Bronchial epithelial cell (primary cell): ENCODE measurements at regions not wholly inside any gene's neighbourhood (a gene's known extent, or its start where the extent isn't known, plus 50 kb on each side); places are given as distances from the start of the nearest gene placed in this dataset.
A peak's percentile ranks its signal among the peaks of the same experiment; 100 is the strongest.

Source experiments
- DNase-seq: peaks from one replicate; pipeline ENCODE4 v3.0.0-alpha.2; 2010; ENCODE audit warnings: low read depth
- FAIRE-seq: peaks from 2 replicates; lab custom pipeline; 2011; peaks lifted over from hg19 to GRCh38; lab: Jason Lieb, UNC
- H3K27me3 ChIP-seq: 2 replicates; pipeline ENCODE4 v1.5.1; 2011; ENCODE audit warnings: low read length; ENCODE audit not compliant: control insufficient read depth, insufficient read depth
- H3K36me3 ChIP-seq: 2 replicates; pipeline ENCODE4 v1.5.1; 2011; ENCODE audit warnings: low read length; ENCODE audit not compliant: control insufficient read depth, insufficient read depth
- H3K4me3 ChIP-seq: 2 replicates; pipeline ENCODE4 v1.5.1; 2011; ENCODE audit warnings: mild to moderate bottlenecking, low read depth, low read length, control low read depth
- TF ChIP-seq, protein P1 (sequence below): IDR thresholded peaks from 2 replicates; pipeline ENCODE4 v1.5.1; 2011; ENCODE audit warnings: mild to moderate bottlenecking, moderate library complexity, low read length, control low read depth, inconsistent platforms; ENCODE audit not compliant: insufficient read depth, severe bottlenecking

DNA sequence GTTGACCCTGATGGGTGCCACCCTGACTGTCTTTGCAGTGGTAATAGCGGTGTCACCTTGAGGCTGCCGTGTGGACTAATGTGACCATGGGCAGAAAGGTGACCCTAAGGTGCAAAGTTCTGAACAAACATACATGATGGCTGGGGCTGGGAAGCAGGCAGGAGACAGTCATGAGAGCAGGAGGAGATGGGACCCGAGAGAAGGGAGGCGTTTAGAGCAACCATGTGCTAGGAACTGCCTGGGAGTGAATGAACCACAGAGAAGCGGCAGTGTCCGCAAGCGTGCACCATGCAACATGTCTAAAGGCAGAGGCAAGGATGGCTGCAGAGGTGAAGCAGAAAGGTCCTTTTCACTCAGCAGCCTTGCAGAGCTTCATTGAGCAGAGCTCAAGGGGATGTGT lies 113.1 kb upstream of the GDF10 start:
- no peak overlapping the region for H3K4me3 ChIP-seq
- TF ChIP-seq, protein P1, sequence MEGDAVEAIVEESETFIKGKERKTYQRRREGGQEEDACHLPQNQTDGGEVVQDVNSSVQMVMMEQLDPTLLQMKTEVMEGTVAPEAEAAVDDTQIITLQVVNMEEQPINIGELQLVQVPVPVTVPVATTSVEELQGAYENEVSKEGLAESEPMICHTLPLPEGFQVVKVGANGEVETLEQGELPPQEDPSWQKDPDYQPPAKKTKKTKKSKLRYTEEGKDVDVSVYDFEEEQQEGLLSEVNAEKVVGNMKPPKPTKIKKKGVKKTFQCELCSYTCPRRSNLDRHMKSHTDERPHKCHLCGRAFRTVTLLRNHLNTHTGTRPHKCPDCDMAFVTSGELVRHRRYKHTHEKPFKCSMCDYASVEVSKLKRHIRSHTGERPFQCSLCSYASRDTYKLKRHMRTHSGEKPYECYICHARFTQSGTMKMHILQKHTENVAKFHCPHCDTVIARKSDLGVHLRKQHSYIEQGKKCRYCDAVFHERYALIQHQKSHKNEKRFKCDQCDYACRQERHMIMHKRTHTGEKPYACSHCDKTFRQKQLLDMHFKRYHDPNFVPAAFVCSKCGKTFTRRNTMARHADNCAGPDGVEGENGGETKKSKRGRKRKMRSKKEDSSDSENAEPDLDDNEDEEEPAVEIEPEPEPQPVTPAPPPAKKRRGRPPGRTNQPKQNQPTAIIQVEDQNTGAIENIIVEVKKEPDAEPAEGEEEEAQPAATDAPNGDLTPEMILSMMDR = no peak
- no peaks in the 10 kb centered on the region for H3K27me3 ChIP-seq
- FAIRE-seq (no peak), DNase-seq (no peak)
- no peaks in the 10 kb centered on the region for H3K36me3 ChIP-seq

- TF ChIP-seq, protein P1 = no peak
- no peak for FAIRE-seq
Observed at GRCh38 chr10:47187592-47187991, 112.4 kb upstream of the GDF10 start.

DNA sequence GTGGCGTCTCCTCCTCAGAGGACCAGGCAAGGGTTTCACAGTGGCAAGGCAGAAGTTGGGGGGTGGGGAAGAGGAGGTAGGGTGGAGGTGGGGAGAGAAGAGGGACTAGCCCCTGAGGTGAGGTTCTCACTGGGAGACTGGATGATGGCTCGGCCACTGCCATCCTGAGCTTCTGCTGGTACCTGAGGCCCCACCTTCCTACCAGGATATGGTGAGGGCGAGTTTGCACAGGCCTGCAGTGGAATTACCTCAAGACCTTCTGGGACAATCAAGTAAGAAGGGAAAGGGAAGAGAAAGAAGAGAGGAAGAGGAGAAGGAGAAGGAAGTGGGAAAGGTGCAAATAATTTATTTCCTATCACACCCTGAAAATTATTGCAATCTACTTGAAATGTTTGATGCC lies 111.8 kb upstream of the GDF10 start:
- TF ChIP-seq, protein P1 = no peak
- H3K36me3 ChIP-seq = no peaks in the 10 kb centered on the region
- no peak overlapping the region for H3K4me3 ChIP-seq
- DNase-seq (peak; percentile 56), FAIRE-seq (no peak)
- no peaks in the 10 kb centered on the region for H3K27me3 ChIP-seq

More at GRCh38 chr10:47187592-47187991, 112.4 kb upstream of the GDF10 start:
- H3K36me3 ChIP-seq = no peaks in the 10 kb centered on the region
- H3K4me3 ChIP-seq = no peak overlapping the region
- H3K27me3 ChIP-seq = no peaks in the 10 kb centered on the region
- DNase-seq = no peak

- no peak for FAIRE-seq
- H3K4me3 ChIP-seq = no peak overlapping the region
- H3K27me3 ChIP-seq = no peaks in the 10 kb centered on the region
- H3K36me3 ChIP-seq = no peaks in the 10 kb centered on the region
- DNase-seq = no peak
- TF ChIP-seq, protein P1 = no peak
Observed at GRCh38 chr10:47189802-47190201, 110.2 kb upstream of the GDF10 start.

DNA sequence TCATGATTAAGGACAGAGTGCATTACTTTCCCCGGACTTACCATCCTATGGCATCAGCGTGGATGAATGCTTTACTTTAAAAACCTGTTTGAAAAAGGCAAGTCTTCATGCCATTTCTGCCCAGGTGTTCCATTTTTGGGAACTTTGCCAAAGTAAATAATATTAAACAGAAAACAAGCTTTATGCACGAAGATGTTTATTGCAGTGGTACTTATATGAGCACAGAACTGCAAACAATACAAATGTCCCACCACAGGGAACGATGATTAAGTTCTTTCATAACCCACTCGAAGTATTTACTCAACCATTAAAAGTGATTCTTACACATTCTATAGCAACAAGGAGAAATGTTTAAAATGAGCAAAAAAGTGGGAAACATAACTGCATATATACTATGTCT lies 109.7 kb upstream of the GDF10 start:
- DNase-seq (peak; percentile 79), FAIRE-seq (no peak)
- no peak overlapping the region for H3K4me3 ChIP-seq
- TF ChIP-seq, protein P1 = no peak
- H3K36me3 ChIP-seq = no peaks in the 10 kb centered on the region
- no peaks in the 10 kb centered on the region for H3K27me3 ChIP-seq

DNA sequence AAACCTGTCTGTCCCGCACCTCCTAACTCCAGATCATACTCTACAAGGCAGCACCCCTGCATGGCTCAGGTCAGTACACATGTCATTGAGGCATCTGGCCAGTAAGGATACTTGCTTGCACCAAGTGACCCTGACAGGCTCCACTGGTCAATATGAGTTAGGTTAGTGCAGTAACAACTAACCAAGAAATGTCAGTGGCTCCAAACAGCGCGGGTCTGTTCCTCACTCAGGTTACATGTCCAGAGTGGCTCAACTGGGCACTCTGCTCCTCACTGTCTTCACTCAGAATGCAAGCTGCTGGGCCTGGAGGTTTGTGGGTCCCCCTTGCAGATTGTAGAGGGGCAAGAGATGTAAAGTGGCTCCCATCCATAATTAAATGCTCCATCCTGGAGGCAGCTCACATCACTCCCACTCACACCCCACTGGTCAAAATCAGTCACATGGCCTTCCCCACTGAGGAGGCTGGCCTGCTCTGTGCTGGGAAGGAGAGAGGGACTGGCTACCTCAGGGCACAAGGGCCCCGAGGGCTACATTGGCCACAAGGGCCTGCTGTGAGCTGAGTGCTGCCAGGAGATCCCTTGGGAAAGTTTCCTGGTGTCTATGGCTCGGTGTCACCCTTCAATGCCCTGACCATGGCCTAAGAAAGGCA lies 109.1 kb upstream of the GDF10 start:
- Histone ChIP-seq H3K27me3 (no peaks in the 10 kb centered on the region), H3K4me3 (no peak overlapping the region), H3K36me3 (no peaks in the 10 kb centered on the region)
- FAIRE-seq (no peak), DNase-seq (no peak)
- TF ChIP-seq, protein P1 = no peak
